Activated CD4-positive, alpha-beta memory T cell treated with anti-CD3 and anti-CD28 coated beads, Interleukin-2, amount 10 ng/mL, durations not matched to agents 7 days and 5 days (primary cell): ENCODE measurements at regions not wholly inside any gene's neighbourhood (a gene's known extent, or its start where the extent isn't known, plus 50 kb on each side); places are given as distances from the start of the nearest gene placed in this dataset.

Source experiments
- CTCF ChIA-PET: fragments of 350-600 bp; sonication (Branson Sonifier 250); formaldehyde crosslinking; loops from one replicate; lab custom pipeline; 2021; ENCODE audit warnings: antibody characterized with exemption, inconsistent platforms; lab: Charles Lee
- POLR2A ChIA-PET: fragments of 350-600 bp; sonication (Branson Sonifier 250); formaldehyde crosslinking; loops from one replicate; lab custom pipeline; 2021; ENCODE audit warnings: antibody characterized with exemption; lab: Charles Lee
- DNase-seq: peaks from one replicate; pipeline ENCODE4 v3.0.0-alpha.2; 2020
- H3K27ac Mint-ChIP-seq: one replicate; pipeline ENCODE4 v1.8.0; 2021; ENCODE audit warnings: mild to moderate bottlenecking, mixed read lengths
- H3K27me3 Mint-ChIP-seq: one replicate; pipeline ENCODE4 v1.8.0; 2021; ENCODE audit warnings: mixed read lengths
- H3K36me3 Mint-ChIP-seq: one replicate; pipeline ENCODE4 v1.8.0; 2021; ENCODE audit warnings: low read depth, mixed read lengths
- H3K4me1 Mint-ChIP-seq: one replicate; pipeline ENCODE4 v1.8.0; 2021; ENCODE audit warnings: mixed read lengths
- H3K4me3 Mint-ChIP-seq: one replicate; pipeline ENCODE4 v1.8.0; 2021; ENCODE audit warnings: mild to moderate bottlenecking, mixed read lengths
- H3K9me3 Mint-ChIP-seq: one replicate; pipeline ENCODE4 v1.8.0; 2021; ENCODE audit warnings: mixed read lengths

DNA sequence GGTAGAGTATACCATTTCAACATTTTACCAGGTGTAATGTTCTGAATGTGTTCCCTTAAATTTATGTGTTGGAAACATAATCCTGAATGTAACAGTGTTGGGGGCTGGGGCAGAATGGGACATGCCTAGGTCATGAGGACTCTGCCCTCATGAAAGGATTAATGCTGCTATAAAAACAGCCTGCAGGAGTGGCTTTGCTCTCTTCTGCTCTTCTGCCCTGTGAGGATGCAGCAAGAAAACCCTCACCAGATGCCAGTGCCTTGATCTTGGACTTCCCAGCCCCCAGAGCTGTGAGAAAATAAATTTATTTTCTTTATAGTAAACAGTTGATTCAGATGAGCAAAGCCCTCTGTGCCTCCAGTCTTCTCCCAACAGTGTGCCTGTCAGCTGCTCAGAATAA is 326.0 kb upstream of the ONECUT1 start:
- no peaks in the 10 kb centered on the region for H3K36me3 Mint-ChIP-seq
- no peak overlapping the region for H3K4me3 Mint-ChIP-seq
- DNase-seq = no peak
- ChIA-PET CTCF (no interaction called here), POLR2A (no interaction called here)
- H3K27ac Mint-ChIP-seq = no peak overlapping the region
- H3K4me1 Mint-ChIP-seq = no peaks in the 10 kb centered on the region
- H3K9me3 Mint-ChIP-seq = no peaks in the 10 kb centered on the region
- no peaks in the 10 kb centered on the region for H3K27me3 Mint-ChIP-seq

DNA sequence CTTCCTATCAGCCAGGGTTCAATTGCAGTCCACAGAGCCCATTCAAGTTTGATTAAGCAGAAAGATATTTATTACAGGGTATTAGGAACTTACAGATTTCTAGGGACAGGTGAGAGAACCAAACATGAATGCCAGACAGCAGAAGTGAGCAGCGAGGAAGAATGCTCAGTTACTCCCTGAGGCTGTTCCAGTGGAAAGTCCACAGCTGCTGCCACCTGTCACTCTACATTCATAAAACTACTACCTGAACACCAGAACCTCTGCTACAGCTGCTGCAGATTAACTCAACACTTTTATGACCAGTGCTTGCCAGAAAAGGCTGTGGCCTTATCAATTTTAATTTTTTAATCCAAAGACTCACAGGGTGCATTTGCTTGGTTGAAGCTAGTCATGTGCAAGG is 325.4 kb upstream of the ONECUT1 start:
- no peaks in the 10 kb centered on the region for H3K36me3 Mint-ChIP-seq
- no peak overlapping the region for H3K4me3 Mint-ChIP-seq
- ChIA-PET CTCF (no interaction called here), POLR2A (no interaction called here)
- H3K27me3 Mint-ChIP-seq = no peaks in the 10 kb centered on the region
- no peaks in the 10 kb centered on the region for H3K4me1 Mint-ChIP-seq
- no peak overlapping the region for H3K27ac Mint-ChIP-seq
- no peaks in the 10 kb centered on the region for H3K9me3 Mint-ChIP-seq
- no peak for DNase-seq

DNA sequence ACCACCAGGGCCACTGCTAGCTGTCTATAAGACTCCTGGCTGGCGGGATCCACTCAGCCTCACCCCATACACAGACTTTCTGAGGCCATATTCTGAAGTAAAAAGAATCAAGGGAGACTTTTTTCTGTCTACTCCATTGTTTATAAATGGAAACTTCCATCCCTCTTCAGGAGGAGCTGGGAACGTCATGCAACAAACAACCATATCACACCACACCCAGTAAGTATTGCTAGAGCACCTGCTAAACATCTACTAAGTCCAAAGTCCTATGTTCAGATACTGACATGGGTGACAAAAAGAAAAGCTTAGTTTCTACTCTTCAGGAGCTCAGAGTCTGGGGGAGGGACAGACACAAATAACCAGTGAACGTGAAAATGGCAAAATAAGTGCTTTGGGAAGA is 324.8 kb upstream of the ONECUT1 start:
- Mint-ChIP-seq H3K9me3 (no peaks in the 10 kb centered on the region), H3K36me3 (no peaks in the 10 kb centered on the region), H3K27me3 (no peaks in the 10 kb centered on the region), H3K4me1 (no peaks in the 10 kb centered on the region), H3K27ac (no peak overlapping the region), H3K4me3 (no peak overlapping the region)
- DNase-seq = no peak
- POLR2A ChIA-PET = no interaction called here
- CTCF ChIA-PET = no interaction called here

DNA sequence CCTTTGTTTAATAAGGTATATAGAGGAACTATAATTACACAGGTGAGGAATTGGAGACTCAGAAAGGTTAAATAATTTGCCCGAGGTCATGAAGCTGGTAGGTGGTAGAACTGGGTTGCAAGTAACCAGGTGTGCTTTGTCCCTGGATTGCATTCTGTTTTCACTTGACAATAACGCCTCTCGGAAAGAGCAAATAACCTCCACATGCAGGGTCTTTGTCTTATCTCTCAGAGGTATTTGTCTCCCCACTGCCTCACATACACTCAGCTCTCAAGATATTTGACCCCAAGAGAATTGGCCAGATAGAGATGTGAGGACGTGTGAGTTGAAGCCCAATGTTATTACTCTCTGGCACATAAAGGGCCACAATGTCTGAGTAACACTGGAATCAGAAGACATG is 320.9 kb upstream of the ONECUT1 start:
- Mint-ChIP-seq H3K4me3 (no peak overlapping the region), H3K36me3 (no peaks in the 10 kb centered on the region), H3K4me1 (no peaks in the 10 kb centered on the region), H3K27ac (no peak overlapping the region), H3K27me3 (no peaks in the 10 kb centered on the region), H3K9me3 (no peaks in the 10 kb centered on the region)
- ChIA-PET CTCF (no interaction called here), POLR2A (no interaction called here)
- no peak for DNase-seq

DNA sequence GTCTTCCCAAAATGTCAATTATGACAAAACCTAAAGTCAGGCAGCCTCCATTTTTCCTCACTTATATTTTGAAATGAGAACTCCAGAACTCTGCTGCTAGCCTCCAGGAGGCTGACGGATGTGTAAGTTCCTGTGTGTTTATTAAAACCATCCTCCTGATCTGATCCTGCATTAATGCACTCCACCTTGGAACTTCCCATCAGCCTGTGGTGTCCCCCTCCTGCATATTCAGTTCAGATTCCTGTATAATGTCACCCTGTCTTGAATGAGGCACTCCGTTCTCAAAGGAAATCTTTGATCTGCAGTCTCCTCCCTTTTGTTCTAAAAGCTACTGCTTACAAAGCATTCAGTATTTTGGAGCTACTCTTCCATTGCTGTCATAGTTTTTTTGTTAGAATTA is 318.2 kb upstream of the ONECUT1 start:
- Mint-ChIP-seq H3K36me3 (no peaks in the 10 kb centered on the region), H3K9me3 (no peaks in the 10 kb centered on the region), H3K4me3 (no peak overlapping the region), H3K4me1 (no peaks in the 10 kb centered on the region), H3K27me3 (no peaks in the 10 kb centered on the region), H3K27ac (no peak overlapping the region)
- ChIA-PET CTCF (no interaction called here), POLR2A (no interaction called here)
- DNase-seq = no peak

DNA sequence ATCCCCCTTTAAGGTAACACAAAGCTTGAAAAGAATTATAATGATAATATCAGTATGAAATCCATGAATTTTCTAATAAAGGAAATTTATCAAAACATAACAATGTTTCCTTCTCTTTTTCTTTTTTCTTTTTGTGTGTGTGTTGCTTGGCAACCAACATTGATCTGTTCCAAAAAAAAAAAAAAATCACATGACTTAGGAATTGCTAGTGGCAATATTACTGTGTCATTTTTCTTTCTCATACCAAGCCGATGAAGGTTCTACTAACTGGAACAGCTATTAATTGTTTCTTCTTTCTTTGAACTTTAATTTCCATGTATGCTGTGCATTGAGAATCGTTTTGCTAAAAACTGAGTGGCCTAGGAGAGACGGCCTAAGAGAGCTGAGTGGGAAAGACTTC is 317.7 kb upstream of the ONECUT1 start:
- Mint-ChIP-seq H3K9me3 (no peaks in the 10 kb centered on the region), H3K36me3 (no peaks in the 10 kb centered on the region), H3K27me3 (no peaks in the 10 kb centered on the region), H3K4me1 (no peaks in the 10 kb centered on the region), H3K27ac (no peak overlapping the region), H3K4me3 (no peak overlapping the region)
- ChIA-PET CTCF (no interaction called here), POLR2A (no interaction called here)
- DNase-seq = no peak

DNA sequence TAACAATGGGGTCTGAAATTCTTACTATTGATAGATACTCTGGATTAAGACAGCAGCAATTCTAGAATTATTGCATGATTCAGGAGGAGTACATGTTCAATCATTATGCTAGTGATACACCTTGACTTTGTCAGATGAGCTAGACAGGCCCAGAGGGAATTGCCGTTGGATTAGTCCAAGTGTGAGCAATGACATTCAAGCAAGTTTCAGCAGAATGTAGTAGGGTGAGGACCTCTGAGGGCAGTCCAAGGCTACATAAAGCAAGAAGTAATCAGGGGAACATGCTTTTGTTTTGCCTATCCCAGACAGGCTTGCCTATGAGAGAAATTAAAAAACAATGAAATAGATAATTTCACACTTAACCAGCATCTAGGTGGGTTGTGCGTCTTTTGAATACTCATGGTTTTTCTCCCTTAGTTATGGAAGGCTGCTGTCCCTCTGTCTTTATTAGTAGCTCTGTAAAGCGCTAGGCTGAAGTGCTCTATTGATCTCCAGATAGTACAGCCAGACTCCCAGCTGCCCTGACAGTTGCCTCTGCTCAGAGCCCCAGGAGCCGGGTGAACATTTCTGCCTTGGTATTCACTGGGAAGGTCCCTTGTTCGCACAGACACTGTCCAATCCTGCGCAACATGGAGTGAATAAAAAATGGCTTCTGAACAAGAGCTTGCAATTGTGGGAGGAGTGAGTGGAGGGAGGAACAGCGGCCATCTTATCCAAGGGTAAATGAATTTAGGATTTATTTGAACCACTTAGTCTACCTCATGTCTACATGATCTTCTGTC is 316.6 kb upstream of the ONECUT1 start:
- no peak overlapping the region for H3K4me3 Mint-ChIP-seq
- no peak for DNase-seq
- ChIA-PET POLR2A (no interaction called here), CTCF (no interaction called here)
- H3K9me3 Mint-ChIP-seq = no peaks in the 10 kb centered on the region
- no peaks in the 10 kb centered on the region for H3K4me1 Mint-ChIP-seq
- no peak overlapping the region for H3K27ac Mint-ChIP-seq
- H3K27me3 Mint-ChIP-seq = no peaks in the 10 kb centered on the region
- H3K36me3 Mint-ChIP-seq = no peaks in the 10 kb centered on the region

DNA sequence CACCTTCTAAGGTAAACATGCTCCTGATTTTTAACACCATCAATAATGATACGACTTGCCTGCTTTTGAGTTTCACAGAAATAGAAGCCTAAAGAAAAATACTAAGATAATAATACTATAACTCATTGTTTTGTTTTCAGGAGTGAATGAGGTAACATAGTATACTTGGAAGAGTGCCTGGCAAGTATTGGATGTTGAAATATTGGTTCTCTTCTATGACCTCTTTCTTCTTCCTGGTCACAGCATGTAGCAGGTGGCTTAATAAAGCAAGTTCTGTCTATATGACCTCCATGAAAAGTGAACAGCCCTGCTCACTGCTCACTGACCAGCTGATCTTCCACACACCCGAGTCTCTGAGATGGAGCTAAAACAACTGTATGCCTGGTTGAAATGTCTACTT is 312.3 kb upstream of the ONECUT1 start:
- Mint-ChIP-seq H3K27me3 (no peaks in the 10 kb centered on the region), H3K4me3 (no peak overlapping the region), H3K9me3 (no peaks in the 10 kb centered on the region), H3K36me3 (no peaks in the 10 kb centered on the region), H3K4me1 (no peaks in the 10 kb centered on the region), H3K27ac (no peak overlapping the region)
- ChIA-PET CTCF (no interaction called here), POLR2A (no interaction called here)
- no peak for DNase-seq

DNA sequence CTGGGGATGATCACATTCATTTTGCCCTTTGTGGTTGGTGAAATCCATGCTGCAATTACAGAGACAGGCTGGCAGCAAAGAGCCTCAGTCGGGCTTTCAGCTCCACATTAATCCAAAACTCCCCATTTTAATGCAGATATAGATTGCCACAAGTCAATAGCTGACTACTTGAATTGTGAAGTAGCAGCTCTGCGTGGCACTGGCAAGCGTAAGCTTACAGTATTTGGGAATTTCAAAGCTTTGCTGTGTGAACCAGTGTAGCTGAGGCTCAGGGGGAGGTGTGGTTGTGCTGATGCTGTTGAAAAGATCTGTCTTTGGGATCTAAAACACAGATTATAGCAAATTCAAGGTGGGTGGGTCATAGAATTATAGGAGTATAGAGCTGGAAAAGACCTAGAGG is 290.3 kb upstream of the ONECUT1 start:
- no peaks in the 10 kb centered on the region for H3K9me3 Mint-ChIP-seq
- H3K27me3 Mint-ChIP-seq = no peaks in the 10 kb centered on the region
- ChIA-PET POLR2A (no interaction called here), CTCF (no interaction called here)
- H3K4me3 Mint-ChIP-seq = no peak overlapping the region
- H3K4me1 Mint-ChIP-seq = no peaks in the 10 kb centered on the region
- no peaks in the 10 kb centered on the region for H3K36me3 Mint-ChIP-seq
- no peak overlapping the region for H3K27ac Mint-ChIP-seq
- no peak for DNase-seq

DNA sequence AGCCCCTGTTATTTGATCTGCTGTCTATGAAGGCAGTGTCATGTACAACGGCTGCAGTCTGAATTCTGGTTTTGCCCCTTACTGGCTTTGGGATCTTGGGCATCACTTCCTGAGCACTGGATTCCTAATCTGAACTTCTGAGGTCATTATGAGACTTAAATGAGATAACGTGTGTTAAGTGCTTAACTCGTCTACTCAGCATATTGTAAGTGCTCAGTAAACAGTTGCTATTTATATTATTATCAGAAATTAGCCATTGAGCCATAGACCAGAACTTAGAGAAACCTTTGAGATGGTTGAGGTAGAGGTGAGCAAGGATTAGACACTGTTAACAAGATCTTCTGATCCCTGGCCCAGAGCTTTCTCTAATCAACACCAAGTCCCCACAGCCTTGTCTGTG is 284.1 kb upstream of the ONECUT1 start:
- no peaks in the 10 kb centered on the region for H3K4me1 Mint-ChIP-seq
- no peaks in the 10 kb centered on the region for H3K36me3 Mint-ChIP-seq
- DNase-seq = no peak
- no peaks in the 10 kb centered on the region for H3K9me3 Mint-ChIP-seq
- POLR2A ChIA-PET = no interaction called here
- CTCF ChIA-PET = no interaction called here
- H3K4me3 Mint-ChIP-seq = no peak overlapping the region
- no peaks in the 10 kb centered on the region for H3K27me3 Mint-ChIP-seq
- no peak overlapping the region for H3K27ac Mint-ChIP-seq

DNA sequence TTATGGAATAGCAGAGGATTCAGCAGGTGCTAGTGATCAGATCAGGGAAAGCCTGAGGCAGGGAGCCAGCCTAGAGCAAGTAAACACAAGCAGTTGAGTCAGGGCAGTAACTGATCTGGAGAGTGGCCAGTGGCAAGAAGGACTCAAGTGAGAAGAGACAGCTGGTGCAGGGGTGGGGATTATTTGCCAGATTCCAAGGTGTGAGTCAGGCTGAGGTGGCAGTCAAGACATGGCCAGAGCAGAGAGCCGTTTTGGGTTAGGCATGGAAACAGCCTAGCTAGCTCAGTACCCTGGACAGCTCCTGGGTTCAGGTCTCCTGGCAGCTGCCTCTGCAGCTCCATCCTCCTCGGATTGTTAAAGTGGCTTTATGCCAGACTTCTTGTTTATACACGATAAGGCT is 281.9 kb upstream of the ONECUT1 start:
- peak; percentile 21 for DNase-seq
- Mint-ChIP-seq H3K9me3 (no peaks in the 10 kb centered on the region), H3K36me3 (no peaks in the 10 kb centered on the region), H3K4me3 (no peak overlapping the region), H3K4me1 (no peaks in the 10 kb centered on the region), H3K27ac (no peak overlapping the region), H3K27me3 (no peaks in the 10 kb centered on the region)
- ChIA-PET POLR2A (no interaction called here), CTCF (no interaction called here)

DNA sequence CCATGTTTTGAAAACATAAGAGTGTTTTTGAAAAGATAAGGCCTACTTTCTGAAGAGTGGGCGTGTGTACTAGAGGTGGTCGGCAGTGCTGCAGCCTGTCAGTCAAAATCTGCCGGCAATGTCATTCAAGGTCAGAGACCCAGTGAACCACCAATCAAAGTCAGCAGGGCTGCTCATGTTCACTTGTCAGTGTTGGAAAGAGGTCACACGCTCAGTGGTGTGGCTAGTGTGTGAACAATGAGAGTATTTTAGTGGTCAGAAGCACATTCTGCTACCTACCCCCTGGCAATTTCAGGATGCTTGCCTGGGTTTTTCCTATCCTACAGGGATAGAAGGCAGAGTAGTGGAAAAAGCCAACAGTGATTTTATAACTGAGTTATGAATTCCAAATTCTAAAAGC is 278.5 kb upstream of the ONECUT1 start:
- ChIA-PET POLR2A (interaction anchor here (0.6 kb wide), 1 partner anchor 9 kb away, joined by 3 read pairs; no protein-coding TSS in a partner anchor), CTCF (no interaction called here)
- Mint-ChIP-seq H3K27ac (no peak overlapping the region), H3K27me3 (no peaks in the 10 kb centered on the region), H3K4me3 (no peak overlapping the region), H3K36me3 (no peaks in the 10 kb centered on the region), H3K4me1 (no peaks in the 10 kb centered on the region), H3K9me3 (no peaks in the 10 kb centered on the region)
- no peak for DNase-seq

DNA sequence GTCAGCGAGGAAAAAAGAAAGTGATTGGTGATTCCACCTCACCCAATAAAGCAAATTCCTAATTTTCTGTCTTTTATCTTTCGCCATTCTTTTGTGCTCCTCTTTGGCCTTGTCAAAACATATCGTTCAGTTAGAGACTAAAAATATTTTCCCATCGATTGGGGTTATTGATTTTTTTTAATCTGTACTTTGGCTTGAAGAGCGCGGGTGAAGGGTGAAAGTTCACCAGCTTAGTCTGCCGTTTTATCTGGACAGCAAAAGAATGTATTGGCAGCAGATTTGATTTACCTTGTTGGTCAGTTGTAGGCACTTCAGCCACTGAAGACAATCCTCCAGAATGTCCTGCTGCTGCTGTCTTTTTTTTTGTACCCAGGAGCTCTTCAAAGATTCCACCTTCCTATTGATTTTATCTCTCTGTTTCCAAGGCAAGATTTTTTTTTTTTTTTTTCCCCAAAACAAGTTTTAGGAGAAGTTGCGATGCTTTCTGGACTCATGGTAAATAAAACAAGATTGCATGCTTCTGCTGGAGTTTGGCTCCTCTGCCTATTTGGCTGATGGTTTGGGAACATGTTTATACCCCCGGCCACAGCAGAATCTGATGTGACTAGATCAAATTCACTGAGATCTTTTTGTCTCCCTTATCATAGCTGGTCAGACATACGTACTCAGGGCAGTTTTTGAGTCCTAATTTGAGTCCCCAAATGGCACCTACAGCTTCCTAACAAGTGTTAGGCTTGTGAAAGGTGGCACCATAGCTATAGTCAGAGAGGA is 269.3 kb upstream of the ONECUT1 start:
- no peak for DNase-seq
- H3K27ac Mint-ChIP-seq = no peak overlapping the region
- H3K27me3 Mint-ChIP-seq = no peaks in the 10 kb centered on the region
- ChIA-PET POLR2A (interaction anchor here (0.7 kb wide), 1 partner anchor 9 kb away, joined by 3 read pairs; no protein-coding TSS in a partner anchor), CTCF (no interaction called here)
- H3K4me3 Mint-ChIP-seq = no peak overlapping the region
- H3K9me3 Mint-ChIP-seq = no peaks in the 10 kb centered on the region
- no peaks in the 10 kb centered on the region for H3K4me1 Mint-ChIP-seq
- H3K36me3 Mint-ChIP-seq = no peaks in the 10 kb centered on the region
